ENCODE measurements at regions not wholly inside any gene's neighbourhood (a gene's known extent, or its start where the extent isn't known, plus 50 kb on each side); places are given as distances from the start of the nearest gene placed in this dataset.
A peak's percentile ranks its signal among the peaks of the same experiment; 100 is the strongest.

DNA sequence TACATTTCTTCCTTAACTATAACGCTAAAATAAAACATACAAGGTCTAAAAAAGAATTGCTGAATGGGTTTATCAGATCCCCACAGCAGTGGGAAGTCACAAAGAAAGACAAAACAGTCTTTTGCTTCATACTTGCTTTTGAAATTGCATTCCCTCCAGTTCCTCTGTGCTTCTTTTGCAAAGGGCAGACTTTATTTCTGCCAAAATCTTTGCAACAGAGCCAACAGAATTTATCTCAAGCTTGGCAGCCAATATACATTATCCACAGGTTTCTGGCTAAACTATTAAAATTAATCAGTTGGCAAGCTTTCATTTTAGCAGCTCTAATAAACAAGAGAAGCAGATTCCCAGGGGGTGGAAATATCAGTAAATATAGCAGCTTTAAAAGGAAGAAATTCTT lies 378.9 kb upstream of the CA10 start:
- Histone ChIP-seq H3K36me3 (no peaks in the 10 kb centered on the region), H3K4me1 (peaks cover 0 to 7% (median 0%) of the 10 kb centered on the region in 3 donors), H3K9me3 (no peaks in the 10 kb centered on the region), H3K27me3 (peaks cover 0 to 5% (median 0%) of the 10 kb centered on the region in 4 donors), H3K4me3 (no peak overlapping the region), H3K27ac (no peak overlapping the region)
- TF ChIP-seq, protein P1, sequence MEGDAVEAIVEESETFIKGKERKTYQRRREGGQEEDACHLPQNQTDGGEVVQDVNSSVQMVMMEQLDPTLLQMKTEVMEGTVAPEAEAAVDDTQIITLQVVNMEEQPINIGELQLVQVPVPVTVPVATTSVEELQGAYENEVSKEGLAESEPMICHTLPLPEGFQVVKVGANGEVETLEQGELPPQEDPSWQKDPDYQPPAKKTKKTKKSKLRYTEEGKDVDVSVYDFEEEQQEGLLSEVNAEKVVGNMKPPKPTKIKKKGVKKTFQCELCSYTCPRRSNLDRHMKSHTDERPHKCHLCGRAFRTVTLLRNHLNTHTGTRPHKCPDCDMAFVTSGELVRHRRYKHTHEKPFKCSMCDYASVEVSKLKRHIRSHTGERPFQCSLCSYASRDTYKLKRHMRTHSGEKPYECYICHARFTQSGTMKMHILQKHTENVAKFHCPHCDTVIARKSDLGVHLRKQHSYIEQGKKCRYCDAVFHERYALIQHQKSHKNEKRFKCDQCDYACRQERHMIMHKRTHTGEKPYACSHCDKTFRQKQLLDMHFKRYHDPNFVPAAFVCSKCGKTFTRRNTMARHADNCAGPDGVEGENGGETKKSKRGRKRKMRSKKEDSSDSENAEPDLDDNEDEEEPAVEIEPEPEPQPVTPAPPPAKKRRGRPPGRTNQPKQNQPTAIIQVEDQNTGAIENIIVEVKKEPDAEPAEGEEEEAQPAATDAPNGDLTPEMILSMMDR (IDR thresholded peaks at IDR 0.05), result no peak
- ATAC-seq (no peak), FAIRE-seq (no peak), DNase-seq (no peak)
- 16 to 25% methylated on average over 1 of the region's 1 CpG for WGBS, 2 donors
- intact Hi-C loops (cut with DNase I), result no loop called here

DNA sequence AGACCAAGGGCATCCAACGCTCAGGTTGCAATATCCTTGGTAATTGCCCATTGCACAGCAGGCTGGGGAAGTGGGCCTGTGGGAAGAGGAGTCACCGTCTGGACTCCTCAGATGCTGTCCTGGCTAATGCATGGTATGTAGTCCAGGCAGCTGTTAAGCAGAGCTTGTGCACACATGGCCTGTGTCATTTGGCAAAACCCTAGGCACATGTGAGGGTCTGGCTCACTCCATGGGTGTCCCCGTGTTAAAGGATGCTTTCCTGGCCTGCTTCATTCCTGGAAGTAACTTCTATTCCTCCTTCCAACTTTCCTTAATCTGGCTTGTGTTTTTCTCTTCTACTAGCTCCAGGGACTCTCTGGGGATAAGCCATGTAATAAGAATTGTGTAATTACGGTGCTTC lies 378.0 kb upstream of the CA10 start:
- 70 to 77% methylated on average over 4 of the region's 4 CpGs for WGBS, 2 donors
- Histone ChIP-seq H3K4me3 (no peak overlapping the region), H3K4me1 (peaks cover 0 to 7% (median 0%) of the 10 kb centered on the region in 3 donors), H3K9me3 (no peaks in the 10 kb centered on the region), H3K27me3 (peaks cover 0 to 5% (median 0%) of the 10 kb centered on the region in 4 donors), H3K27ac (no peak overlapping the region), H3K36me3 (no peaks in the 10 kb centered on the region)
- TF ChIP-seq, protein P1 (IDR thresholded peaks at IDR 0.05), result no peak
- peak in 2 of 4 donors; percentile 32 to 51 for ATAC-seq
- no peak for FAIRE-seq
- DNase-seq, result peak in 2 of 6 donors; percentile 3 to 9
- intact Hi-C loops (cut with DNase I), result no loop called here

DNA sequence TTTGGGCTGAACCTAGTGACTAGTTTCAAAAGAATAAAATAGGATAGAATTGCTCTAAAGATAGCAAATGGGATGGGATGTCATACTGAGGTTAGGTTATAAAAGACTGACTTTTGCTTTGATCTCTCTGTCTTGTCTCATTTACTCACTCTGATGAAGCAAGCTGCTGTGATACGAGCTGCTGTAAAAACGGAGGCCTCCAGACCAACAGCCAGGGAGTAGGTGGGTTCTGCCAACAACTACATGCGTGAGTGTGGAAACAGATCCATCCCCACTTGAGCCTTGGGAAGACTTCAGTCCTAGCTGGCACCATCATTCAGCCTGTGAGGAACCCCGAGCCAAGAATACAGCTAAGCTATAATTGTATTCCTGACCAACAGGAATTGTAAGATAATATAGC lies 373.9 kb upstream of the CA10 start:
- TF ChIP-seq, protein P1 (IDR thresholded peaks at IDR 0.05), result no peak
- H3K4me1 ChIP-seq, result peaks cover 0 to 3% (median 0%) of the 10 kb centered on the region in 3 donors
- no peaks in the 10 kb centered on the region for H3K9me3 ChIP-seq
- no peak overlapping the region for H3K4me3 ChIP-seq
- H3K27ac ChIP-seq, result no peak overlapping the region
- intact Hi-C loops (cut with DNase I), result no loop called here
- no peaks in the 10 kb centered on the region for H3K36me3 ChIP-seq
- WGBS, 2 donors, result 64 to 77% methylated on average over 4 of the region's 4 CpGs
- DNase-seq (no peak), ATAC-seq (no peak), FAIRE-seq (no peak)
- H3K27me3 ChIP-seq, result peaks cover 0 to 5% (median 0%) of the 10 kb centered on the region in 4 donors

DNA sequence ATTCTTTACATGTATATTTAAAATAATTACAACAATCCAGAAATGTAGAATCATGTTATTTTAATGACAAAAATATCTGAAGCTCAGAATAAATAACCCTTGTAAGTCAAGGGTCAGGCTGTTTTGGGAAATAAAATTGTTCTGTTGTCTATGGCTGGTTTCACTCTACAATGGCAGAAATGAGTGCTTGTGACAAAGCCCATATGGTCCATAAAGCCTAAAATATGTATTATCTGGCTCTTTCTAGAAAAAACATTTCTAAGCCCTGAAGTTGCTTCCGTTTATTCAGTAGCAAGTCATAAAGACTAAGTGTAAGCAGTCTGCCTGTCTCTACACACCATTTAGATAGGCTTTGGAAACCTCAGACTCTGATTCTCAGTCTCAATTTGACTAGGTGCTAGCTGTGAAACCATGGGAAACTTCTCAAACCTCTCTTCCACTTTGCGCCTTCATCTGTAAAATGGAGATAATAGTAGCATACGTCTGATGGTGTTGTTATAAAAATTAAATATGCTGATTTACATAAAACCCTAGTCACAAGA lies 365.7 kb upstream of the CA10 start:
- intact Hi-C loops (cut with DNase I), result no loop called here
- DNase-seq, result no peak
- Histone ChIP-seq H3K27ac (no peak overlapping the region), H3K4me3 (no peak overlapping the region), H3K27me3 (no peaks in the 10 kb centered on the region), H3K36me3 (no peaks in the 10 kb centered on the region), H3K9me3 (no peaks in the 10 kb centered on the region), H3K4me1 (no peaks in the 10 kb centered on the region)
- no peak for FAIRE-seq
- TF ChIP-seq, protein P1 (IDR thresholded peaks at IDR 0.05), result no peak
- ATAC-seq, result no peak
- 73 to 85% methylated on average over 3 of the region's 3 CpGs for WGBS, 2 donors

DNA sequence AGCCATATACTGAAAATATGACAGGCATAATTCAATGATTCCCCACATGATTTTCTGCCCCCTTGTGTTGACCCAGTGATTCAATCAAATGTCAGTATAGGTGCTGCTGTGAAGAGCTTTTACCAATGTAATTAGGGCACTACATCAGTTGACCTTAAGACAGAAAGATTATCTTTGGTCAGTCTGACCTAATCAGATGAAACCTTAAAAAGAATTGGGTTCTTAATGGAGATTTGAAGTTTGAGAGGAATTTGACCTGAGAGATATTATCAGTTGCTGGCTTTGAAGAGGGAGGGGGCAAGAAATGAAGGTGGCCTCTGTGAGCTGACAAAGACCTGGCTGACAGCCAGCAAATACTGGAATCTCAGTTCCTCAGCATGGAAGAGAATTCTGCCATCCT lies 358.7 kb upstream of the CA10 start:
- H3K4me3 ChIP-seq, result no peak overlapping the region

More for the DNA sequence above, 358.7 kb upstream of the CA10 start:
- no peaks in the 10 kb centered on the region for H3K9me3 ChIP-seq
- H3K36me3 ChIP-seq, result no peaks in the 10 kb centered on the region
- FAIRE-seq, result no peak
- ATAC-seq, result no peak
- no peak overlapping the region for H3K27ac ChIP-seq
- no peaks in the 10 kb centered on the region for H3K4me1 ChIP-seq
- DNase-seq, result no peak
- no peaks in the 10 kb centered on the region for H3K27me3 ChIP-seq
- TF ChIP-seq, protein P1 (IDR thresholded peaks at IDR 0.05), result no peak
- intact Hi-C loops (cut with DNase I), result no loop called here
